ENCODE measurements at regions not wholly inside any gene's neighbourhood (a gene's known extent, or its start where the extent isn't known, plus 50 kb on each side); places are given as distances from the start of the nearest gene placed in this dataset.

DNA sequence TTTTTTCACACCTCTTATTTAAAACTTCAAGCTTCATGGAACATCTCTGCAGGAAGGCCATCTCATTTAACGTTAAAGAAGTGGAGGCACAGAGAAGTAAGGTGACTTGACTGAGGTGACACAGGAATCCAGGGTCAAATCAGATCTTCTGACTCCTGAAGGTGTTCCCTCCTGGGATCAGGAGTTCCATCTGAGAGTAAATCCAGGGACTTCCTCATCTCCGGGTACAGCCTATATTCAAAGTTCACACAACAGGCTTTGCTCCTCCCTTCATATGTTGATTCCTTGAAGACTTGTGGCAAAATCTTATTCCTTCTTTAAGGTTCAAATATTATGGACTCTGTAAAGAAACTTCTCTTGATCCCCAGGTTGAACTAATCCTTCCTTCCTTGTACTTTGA is 313.1 kb upstream of the CLINT1 start:
- DNase-seq: no peak
- ATAC-seq: no peak
- intact Hi-C loops (cut with DNase I): loop anchor here (10.0 kb wide), 2 partner anchors 283 to 523 kb away; no protein-coding TSS in a partner anchor

DNA sequence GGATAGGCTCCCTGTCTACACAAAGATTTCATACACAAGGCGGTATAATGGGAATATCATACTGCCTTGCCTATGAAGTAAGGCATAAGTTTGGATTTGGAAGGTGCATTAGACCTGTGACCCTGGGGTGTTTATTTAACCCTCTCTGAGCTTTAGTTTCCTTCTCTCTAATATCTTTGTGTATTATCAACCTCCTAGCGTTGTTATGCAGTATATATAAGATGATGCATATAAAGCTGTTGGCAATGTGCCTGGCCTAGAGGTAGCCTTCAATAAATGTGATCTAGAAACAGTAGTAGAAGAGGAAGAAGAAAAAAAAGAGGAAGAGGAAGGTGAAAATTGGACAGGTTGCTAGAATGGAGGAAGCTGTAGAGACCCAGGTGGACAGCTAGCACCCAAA is 311.6 kb upstream of the CLINT1 start:
- ATAC-seq (no peak), DNase-seq (no peak)
- intact Hi-C loops (cut with DNase I): loop anchor here (10.0 kb wide), 2 partner anchors 284 to 524 kb away; no protein-coding TSS in a partner anchor

DNA sequence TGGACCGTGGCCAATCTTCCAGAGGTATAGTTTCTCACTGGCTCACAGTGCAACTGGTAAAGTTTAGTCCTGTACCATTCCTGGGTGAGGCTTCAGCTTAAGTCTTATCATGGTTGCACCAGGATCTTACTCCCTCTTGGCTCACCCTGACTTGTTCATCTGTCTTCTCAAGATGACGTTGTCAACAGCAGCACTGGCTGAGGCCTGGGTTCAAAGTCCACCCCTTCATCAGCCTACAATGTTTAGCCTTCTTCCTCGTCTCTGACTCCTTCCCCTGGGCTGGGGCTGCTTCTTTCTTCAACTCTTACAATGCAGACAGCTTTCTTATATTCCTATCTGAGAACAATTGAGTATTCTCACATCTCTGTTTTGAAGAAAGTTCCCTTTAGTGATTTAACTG is 311.1 kb upstream of the CLINT1 start:
- intact Hi-C loops (cut with DNase I): loop anchor here (10.0 kb wide), 2 partner anchors 285 to 525 kb away; no protein-coding TSS in a partner anchor
- ATAC-seq (no peak), DNase-seq (no peak)

DNA sequence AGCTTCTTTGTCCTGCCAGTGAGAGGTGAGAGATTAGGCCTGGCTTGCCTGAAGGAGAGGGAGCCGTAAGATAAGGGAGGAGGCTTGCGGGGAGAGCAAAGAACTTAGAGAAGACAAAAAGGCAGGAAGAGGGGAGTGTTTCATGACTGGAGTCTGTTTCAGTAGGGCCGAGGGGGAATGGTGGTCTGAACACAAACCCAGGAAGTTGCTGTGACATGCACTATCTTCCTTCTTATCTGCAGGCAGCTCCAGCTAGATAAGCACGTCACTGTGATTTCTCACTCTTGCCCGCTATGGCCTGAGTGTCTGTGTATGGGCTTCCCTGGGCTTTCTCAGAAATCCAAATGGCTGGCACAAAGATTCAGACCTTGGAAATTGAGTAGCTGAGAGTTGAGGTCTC is 307.5 kb upstream of the CLINT1 start:
- intact Hi-C loops (cut with DNase I): no loop called here
- ATAC-seq (no peak), DNase-seq (no peak)

DNA sequence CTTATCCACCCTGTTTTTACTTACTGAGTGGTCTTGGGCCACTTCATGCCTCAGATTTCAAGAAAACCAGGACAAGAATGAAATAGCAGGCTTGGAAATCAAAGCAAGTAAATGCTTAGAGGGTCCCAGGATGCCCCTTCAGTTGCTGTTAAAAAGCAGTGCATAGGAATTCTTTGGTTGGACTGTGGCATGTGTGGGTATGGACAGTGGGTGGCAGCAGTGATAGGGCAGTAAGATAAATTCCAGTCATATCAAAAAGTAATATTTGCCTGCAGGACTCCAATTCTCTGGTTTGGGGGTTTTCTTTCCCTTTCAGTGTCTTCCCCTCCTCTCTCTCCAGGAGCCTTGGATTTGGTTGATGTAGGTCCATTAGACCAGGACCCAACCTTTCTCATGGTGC is 306.7 kb upstream of the CLINT1 start:
- intact Hi-C loops (cut with DNase I): no loop called here
- no peak for DNase-seq
- ATAC-seq: no peak

DNA sequence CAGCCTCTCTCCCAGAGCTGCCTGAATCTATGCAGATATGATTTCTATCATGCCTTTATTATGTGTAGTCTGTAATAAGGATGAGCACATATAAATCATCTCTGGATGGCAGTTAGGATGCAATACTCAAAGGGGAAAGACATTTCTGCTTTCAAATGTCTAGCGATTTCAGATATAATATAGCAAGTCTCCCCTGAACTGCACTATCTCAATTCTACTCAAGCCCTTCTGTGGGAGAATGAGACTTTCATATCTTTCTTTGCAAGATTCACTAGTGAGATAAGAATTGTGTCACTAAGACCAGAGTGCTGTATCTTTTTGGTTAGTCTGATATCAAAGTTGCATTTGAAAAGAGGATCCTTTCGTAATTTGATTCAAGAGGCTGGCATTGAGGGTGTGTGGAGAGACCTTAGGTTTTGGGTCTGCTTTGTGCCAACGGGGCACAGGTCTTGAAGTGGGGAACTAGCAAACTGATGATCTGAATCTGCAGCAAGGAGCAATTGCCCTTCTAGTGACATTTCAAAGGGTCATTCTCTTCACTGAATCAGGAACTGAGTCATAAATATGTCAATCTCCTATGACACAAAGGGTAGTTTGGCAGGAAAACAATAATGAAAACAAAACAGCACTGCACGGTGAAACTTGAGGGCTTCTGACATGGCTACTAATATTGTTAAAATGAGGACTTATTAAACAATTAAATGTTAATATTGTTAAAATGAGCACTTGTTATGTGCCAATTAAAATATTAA is 305.5 kb upstream of the CLINT1 start:
- DNase-seq (no peak), ATAC-seq (no peak)
- intact Hi-C loops (cut with DNase I): no loop called here

DNA sequence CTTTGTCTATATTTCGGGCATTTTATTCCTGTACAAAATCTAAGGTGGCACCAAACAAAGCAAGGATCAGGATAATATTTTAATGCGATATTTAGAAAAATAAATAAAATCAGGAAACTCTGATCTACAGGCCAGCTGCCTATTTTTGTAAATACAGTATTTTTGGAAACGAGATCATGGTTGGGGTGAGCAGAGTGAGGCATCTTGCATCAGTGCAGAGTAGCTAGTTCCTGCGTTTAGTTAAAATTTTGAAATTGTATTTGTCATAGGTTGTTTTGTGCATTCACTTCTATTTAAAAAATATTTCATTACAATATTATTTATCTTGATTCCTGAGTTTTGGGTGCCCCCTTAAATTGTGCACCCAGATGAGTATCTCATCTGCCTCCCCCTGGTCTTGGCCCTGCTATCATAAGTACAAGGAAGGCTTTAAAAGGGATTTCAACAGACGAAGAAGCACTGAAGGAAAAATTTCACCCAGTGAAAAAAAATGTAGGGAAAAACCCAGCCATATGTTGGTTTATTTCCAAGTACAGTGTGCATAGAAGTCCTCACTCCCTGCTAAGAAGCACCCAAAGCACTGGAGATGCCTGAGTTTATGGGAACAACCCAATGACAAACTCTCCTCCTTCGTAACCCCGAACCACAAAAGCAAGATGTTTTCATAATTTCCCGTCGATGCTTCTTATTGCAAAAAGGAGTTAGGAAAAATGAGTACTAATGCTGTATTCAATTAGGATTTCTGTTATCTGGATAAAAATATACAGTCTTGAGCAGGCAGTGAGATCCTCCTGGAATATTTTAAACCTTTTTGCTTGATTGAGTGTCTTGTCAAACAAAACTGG is 304.7 kb upstream of the CLINT1 start:
- intact Hi-C loops (cut with DNase I): no loop called here
- ATAC-seq (no peak), DNase-seq (no peak)

DNA sequence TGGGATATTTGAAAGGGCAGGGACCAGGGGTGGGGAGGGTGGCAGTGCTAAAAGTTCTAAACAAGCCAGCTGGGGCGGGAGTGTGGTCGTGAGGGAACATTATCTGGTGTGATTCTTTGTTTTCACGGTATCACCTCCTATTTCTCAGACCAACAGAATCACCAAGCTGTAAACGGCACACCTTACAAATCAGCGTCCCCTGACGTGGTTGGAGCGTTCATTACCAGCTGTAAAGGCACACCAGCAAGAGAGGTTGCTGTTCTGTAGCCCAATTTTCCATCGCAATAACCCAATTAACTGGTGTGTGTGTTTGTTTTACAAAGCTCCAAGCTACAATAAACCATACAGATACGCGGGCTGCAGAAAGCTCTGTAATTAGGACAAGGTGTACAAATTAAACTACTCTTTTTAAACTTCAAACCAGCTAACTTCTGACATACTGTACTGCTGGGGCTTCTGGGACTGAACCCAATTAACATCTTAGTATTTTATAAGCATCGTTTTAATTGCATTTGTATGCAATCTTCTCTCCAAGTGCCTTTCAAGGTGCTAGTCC is 303.6 kb upstream of the CLINT1 start:
- no peak for ATAC-seq
- intact Hi-C loops (cut with DNase I): no loop called here
- DNase-seq: no peak

DNA sequence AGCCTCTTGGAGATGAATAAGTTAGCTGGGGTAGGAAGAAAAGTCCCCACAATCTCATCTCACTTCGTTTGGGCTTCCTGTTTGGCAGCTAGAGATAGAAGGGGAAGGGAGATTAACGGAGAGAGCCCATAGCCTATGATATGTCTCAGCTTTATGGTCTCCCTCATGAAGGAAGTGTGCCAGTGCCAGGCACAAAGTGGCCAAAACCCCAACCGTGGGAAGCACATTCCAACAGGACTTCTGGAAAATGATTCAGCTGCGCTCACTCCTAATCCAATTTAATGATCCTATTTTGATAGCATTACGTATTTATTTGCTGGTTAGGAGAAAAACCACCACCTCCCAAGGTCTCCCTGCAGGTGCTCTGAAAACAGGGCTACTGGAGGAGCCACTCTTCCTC is 303.1 kb upstream of the CLINT1 start:
- intact Hi-C loops (cut with DNase I): no loop called here
- ATAC-seq: no peak
- no peak for DNase-seq

DNA sequence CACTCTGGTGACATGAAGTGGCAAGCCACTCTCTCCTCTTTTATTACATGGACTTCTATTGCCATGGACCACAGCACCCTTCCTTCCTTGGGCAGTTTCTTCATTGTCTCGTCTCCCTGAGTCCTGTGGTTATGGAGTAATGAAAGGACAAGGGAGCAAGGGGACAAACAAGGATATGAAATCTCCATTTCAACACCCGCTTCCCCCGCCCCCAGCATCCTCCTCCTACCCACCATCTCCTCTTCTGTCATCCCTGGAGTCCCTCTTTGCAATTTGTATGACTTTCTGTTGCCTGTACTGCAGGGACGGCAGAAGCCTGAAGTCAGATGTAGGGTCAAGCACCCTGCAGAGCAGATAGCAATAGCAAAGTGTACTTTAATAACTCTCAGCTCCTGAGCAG is 300.7 kb upstream of the CLINT1 start:
- no peak for DNase-seq
- intact Hi-C loops (cut with DNase I): no loop called here
- ATAC-seq: no peak

DNA sequence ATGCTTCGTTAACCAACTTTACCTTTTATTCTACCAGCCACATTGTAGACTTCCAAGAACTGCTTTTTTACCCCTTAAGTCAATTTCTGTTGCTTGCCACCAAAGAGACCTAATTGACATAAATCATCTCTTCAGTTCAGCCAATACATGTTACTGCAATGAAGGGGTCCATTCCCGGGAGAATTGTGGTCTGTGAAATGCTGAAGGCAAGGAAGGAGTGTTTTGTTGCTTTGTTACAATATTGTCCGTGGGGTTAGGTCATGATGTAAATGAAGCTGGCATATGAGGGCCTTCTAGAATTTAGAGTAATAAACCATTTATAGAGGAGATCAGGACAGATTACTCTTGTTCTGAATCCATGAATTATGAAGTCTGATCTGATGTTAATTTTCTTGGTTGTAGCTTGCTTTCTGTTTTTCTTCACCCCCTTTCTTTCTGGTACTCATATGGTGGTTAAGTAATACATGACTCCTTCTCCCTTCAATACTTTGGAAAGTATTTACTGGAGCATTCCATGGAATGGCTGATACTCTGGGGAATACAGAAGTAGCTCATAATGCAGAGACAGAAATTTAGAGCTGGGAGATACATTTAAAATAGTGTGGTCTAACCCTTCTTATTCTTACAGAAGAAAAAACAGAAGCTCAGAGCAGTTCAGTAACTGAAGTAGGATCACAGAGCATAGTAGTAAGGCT is 297.0 kb upstream of the CLINT1 start:
- intact Hi-C loops (cut with DNase I): no loop called here
- ATAC-seq (no peak), DNase-seq (no peak)

DNA sequence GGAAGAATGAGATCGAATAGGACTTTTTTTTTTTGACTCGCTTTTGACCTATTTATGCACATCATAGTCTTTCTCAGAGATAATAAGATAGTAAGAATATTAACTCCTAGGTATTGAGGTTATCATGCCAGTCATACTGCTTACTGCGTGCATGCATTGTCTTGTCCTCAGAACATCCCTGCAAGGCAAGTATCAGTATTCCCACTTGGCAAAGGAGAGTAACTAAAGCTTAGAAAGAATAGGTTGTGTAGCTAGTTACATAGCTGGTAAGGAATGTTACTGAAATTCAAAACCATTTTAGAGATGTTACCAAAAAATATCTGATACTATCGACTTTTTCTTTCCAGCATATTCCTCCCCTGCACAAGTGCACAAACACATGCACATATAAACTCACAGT is 296.1 kb upstream of the CLINT1 start:
- intact Hi-C loops (cut with DNase I): no loop called here
- ATAC-seq: no peak

DNA sequence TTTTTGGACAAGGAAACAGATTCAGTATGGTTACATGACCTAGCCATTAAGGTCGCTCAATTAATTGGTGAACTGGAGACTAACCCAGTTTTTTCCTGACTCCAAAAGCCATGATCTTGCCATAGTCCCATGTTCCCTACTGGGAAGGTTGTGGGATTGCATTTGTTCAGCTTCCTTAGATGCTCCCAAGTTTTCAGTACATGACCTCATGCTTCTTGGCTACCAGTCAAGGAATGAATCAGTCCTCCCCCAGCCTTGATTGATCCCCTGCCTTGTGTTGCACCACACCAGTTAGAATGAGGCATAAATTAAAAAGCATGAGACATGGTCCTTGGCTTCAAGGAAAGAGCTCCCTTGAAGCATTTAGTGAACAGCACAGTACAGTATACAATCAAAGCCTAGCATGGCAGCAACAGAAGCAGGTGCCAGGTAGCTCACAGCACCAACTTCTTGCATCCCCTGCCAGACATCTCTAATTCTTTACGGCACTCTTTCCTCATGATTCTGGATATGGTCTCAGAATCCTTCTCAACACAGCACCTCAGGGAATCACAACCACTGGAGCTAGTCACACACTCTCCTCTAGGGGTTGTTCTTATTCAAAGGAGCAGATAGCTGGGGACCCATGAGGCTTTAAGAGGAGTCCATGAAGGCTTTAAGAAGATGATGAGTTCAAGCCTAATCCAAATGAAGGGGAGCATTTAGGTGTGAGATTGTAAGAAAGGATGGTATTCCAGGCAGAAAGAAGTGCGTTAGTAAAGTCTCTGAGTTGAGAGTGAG is 295.5 kb upstream of the CLINT1 start:
- intact Hi-C loops (cut with DNase I): no loop called here
- peak; percentile 37 for DNase-seq
- peak; percentile 84 to 97 for ATAC-seq

More for the DNA sequence above, 296.1 kb upstream of the CLINT1 start:
- no peak for DNase-seq

DNA sequence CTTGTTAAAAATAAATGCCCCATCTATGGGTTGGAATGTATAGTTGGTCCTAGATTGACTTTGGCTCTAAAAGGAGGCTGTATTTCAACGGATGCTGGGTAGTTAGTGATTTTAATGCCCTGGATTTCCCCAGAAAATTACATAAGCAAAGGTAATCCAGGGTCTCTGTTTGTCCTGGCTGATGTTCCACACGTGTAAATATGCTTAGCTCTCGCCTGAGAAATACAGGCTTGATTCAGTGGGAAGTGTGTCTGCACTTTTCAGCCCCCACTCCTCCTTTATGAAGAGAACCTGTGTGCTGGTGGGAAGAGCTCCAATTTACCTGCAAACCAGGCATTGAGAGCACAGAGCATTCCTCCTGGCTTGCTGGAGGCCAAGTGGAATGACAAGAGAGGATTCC is 294.6 kb upstream of the CLINT1 start:
- DNase-seq (no peak), ATAC-seq (no peak)
- intact Hi-C loops (cut with DNase I): no loop called here

DNA sequence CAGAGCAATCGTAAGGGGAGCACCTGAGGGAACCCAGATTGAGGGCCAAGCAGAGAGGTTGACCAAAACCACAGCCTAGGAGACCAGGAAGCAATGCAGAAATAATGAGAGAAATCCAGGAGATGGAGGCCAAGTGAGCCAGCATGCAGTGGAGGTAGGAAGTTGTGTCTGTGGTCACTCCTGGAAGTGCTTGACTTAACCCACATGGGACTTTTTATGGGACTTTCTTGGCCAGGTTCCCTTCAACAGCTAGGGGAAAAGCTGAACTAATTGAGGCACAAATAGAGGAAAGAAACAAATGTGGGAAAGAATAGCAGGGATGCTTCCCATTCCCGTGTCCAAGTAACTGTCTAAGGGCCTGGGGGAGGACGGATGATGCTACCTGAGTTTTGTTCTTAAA is 293.2 kb upstream of the CLINT1 start:
- ATAC-seq (no peak), DNase-seq (no peak)
- intact Hi-C loops (cut with DNase I): no loop called here

DNA sequence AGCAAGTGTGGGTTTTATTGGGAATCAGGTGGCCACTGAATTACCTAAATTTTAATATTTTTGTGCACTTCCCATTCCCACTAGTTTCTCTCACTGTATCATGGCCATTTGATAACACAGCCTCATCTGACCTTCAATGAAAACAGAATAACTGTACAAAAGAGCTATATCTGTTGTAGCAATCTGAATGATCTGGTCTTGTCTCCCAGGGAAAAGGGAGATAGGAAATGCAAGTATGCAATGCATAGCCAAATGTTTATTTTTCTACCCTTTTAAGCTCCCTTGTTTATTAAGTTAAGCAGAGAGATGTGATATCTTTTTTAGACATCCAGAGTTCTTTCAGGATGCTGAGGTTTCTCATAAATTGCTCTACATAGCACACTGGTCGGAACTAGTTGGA is 288.3 kb upstream of the CLINT1 start:
- intact Hi-C loops (cut with DNase I): no loop called here
- no peak for DNase-seq

DNA sequence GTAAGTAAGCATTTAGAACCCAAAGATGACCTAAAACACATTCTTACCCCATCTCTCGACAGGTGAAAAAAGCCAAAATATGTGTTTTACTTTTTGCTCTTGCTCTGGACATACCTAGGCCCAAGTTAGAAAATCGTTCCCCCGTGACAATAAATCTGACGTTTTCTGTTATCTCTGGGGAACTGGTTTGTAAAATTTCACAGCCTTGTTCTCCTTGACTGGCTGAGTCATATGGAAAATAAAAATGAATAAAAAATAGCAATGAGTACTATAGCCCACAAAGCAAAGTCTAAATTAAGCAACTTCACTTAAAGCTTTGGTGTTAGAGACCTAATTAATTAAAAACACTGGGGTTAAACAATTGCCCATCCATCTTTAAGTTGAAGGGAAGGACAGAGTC is 286.9 kb upstream of the CLINT1 start:
- ATAC-seq: no peak
- intact Hi-C loops (cut with DNase I): no loop called here
- no peak for DNase-seq

More for the DNA sequence above, 288.3 kb upstream of the CLINT1 start:
- ATAC-seq: no peak

DNA sequence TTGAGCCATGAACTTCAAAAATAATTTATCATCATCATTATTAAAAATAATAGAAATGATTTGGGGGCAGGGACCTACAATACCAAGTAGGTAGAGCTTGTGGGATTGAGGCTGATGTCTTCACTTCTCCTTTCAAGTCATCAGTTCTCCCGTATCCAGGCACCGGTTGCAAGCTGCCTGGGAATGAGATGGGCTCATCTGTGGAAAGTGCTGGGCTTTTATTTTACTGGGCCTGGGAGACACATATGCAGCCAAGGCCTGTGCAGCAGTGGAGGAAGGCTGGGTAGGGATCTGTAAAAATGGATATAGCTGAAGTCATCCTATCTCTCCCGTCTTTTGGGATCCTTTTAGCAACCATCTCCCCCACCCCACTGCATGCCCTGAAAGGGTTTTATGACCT is 284.1 kb upstream of the CLINT1 start:
- DNase-seq: no peak
- intact Hi-C loops (cut with DNase I): no loop called here
- no peak for ATAC-seq

DNA sequence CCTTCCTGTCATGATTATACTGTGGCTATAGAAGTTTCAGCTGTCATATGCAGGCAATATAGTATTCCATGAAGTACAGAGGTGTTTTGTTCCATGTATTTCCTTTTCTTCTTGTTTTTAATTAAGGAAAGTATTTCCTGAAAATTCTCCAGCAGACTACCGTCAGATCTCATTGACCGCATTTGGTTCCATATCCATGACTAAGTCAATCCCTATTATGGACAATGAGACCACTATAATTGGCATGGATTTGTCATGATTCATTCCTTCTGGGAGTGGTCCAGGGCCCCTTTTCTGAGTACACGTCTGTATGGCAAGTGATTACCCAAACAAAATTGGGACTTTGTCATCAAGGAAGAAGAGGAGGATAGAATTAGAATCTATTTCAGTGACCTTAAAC is 283.2 kb upstream of the CLINT1 start:
- no peak for ATAC-seq
- intact Hi-C loops (cut with DNase I): no loop called here
- no peak for DNase-seq

All from left cardiac atrium (tissue), 4 donors.